CD14-positive monocyte (primary cell): ENCODE measurements at regions not wholly inside any gene's neighbourhood (a gene's known extent, or its start where the extent isn't known, plus 50 kb on each side); places are given as distances from the start of the nearest gene placed in this dataset.

Source experiments
- DNase-seq, 3 donors: peaks; one replicate each; pipeline ENCODE4 v3.0.0-alpha.2; 2011 to 2022
- H2AFZ ChIP-seq: 2 replicates; pipeline ENCODE4 v1.6.0; 2012; ENCODE audit warnings: mild to moderate bottlenecking, low read depth, low read length, inconsistent platforms; ENCODE audit not compliant: insufficient read depth, poor library complexity, severe bottlenecking
- H3K27ac ChIP-seq, 2 donors: 1 replicate in 1 of 2; 2 replicates in 1 of 2; pipeline ENCODE4 v1.5.1; 2012 to 2013; ENCODE audit warnings: low read length in 2 of 2, control low read depth in 1 of 2, inconsistent platforms in 1 of 2, low read depth in 1 of 2, mild to moderate bottlenecking in 1 of 2
- H3K27me3 ChIP-seq, 2 donors: one replicate each; pipeline versions ENCODE4 v1.6.0 to v1.6.1; 2011 to 2013; ENCODE audit warnings: low read length in 2 of 2; ENCODE audit not compliant: control insufficient read depth in 2 of 2, insufficient read depth in 2 of 2
- H3K36me3 ChIP-seq, 2 donors: replicated peaks in 1 of 2; 1 replicate in 1 of 2; 2 replicates in 1 of 2; pipeline versions ENCODE4 v1.5.1 to v1.6.1; 2012 to 2013; ENCODE audit warnings: low read length in 2 of 2, control low read depth in 1 of 2, inconsistent platforms in 1 of 2, mild to moderate bottlenecking in 1 of 2; ENCODE audit not compliant: insufficient read depth in 2 of 2, control insufficient read depth in 1 of 2
- H3K4me1 ChIP-seq, 2 donors: 1 replicate in 1 of 2; 2 replicates in 1 of 2; pipeline versions ENCODE4 v1.5.1 to v1.6.1; 2012 to 2013; ENCODE audit warnings: low read length in 2 of 2, control low read depth in 1 of 2, inconsistent platforms in 1 of 2, mild to moderate bottlenecking in 1 of 2, moderate library complexity in 1 of 2; ENCODE audit not compliant: insufficient read depth in 2 of 2, control insufficient read depth in 1 of 2
- H3K4me2 ChIP-seq: replicated peaks from 2 replicates; pipeline ENCODE3; 2012; ENCODE audit warnings: low read length, moderate library complexity, mild to moderate bottlenecking; ENCODE audit not compliant: poor library complexity, severe bottlenecking; ENCODE audit errors: extremely low read depth
- H3K4me3 ChIP-seq, 3 experiments: fragments of 200-600 bp in 1 of 3; sonication (generic) in 1 of 3; replicated peaks in 1 of 3; 1 replicate in 2 of 3; 2 replicates in 1 of 3; pipeline ENCODE4 v1.5.1; 2011 to 2013; ENCODE audit warnings: low read length in 3 of 3, mild to moderate bottlenecking in 3 of 3, control low read depth in 2 of 3, low read depth in 2 of 3, inconsistent platforms in 1 of 3, moderate library complexity in 1 of 3
- H3K79me2 ChIP-seq: 2 replicates; pipeline ENCODE4 v1.6.0; 2012; ENCODE audit warnings: mild to moderate bottlenecking, control low read depth, inconsistent platforms, low read length, moderate library complexity; ENCODE audit not compliant: insufficient read depth
- H3K9ac ChIP-seq: 2 replicates; pipeline ENCODE4 v1.6.0; 2017; ENCODE audit warnings: low read length, mild to moderate bottlenecking; ENCODE audit not compliant: insufficient read depth, poor library complexity, severe bottlenecking
- H3K9me3 ChIP-seq, 2 donors: replicated peaks in 1 of 2; 1 replicate in 1 of 2; 2 replicates in 1 of 2; pipeline versions ENCODE4 v1.5.1 to v1.6.1; 2012 to 2013; ENCODE audit warnings: low read length in 2 of 2, control low read depth in 1 of 2; ENCODE audit not compliant: control insufficient read depth in 1 of 2, insufficient read depth in 1 of 2
- H4K20me1 ChIP-seq: 2 replicates; pipeline ENCODE4 v1.6.0; 2012; ENCODE audit warnings: mild to moderate bottlenecking, low read length, control low read depth, moderate library complexity; ENCODE audit not compliant: insufficient read depth
- H3K27ac Mint-ChIP-seq, 7 donors: one replicate each; pipeline ENCODE4 v1.8.0; 2020; ENCODE audit warnings: mild to moderate bottlenecking in 7 of 7, mixed read lengths in 7 of 7, moderate library complexity in 6 of 7, inconsistent platforms in 2 of 7
- H3K27me3 Mint-ChIP-seq, 3 donors: one replicate each; pipeline ENCODE4 v1.8.0; 2021 to 2022; ENCODE audit warnings: low read depth in 3 of 3, mild to moderate bottlenecking in 3 of 3, mixed read lengths in 3 of 3, moderate library complexity in 3 of 3, inconsistent platforms in 1 of 3
- H3K36me3 Mint-ChIP-seq, 2 donors: one replicate each; pipeline ENCODE4 v1.8.0; 2020; ENCODE audit warnings: mixed read lengths in 2 of 2, inconsistent platforms in 1 of 2, mild to moderate bottlenecking in 1 of 2
- H3K4me1 Mint-ChIP-seq: one replicate; pipeline ENCODE4 v1.8.0; 2020; ENCODE audit warnings: mild to moderate bottlenecking, mixed read lengths
- H3K4me3 Mint-ChIP-seq, 2 donors: one replicate each; pipeline ENCODE4 v1.8.0; 2020; ENCODE audit warnings: mild to moderate bottlenecking in 2 of 2, mixed read lengths in 2 of 2, moderate library complexity in 1 of 2
- H3K9me3 Mint-ChIP-seq, 7 donors: one replicate each; pipeline ENCODE4 v1.8.0; 2020 to 2022; ENCODE audit warnings: mixed read lengths in 7 of 7, mild to moderate bottlenecking in 6 of 7, moderate library complexity in 6 of 7, inconsistent platforms in 2 of 7
- WGBS: methylation state at CpG from one replicate; pipeline ENCODE4 v1.1.5; 2013; ENCODE audit warnings: missing lambda C conversion rate; ENCODE audit not compliant: insufficient coverage; 5-methylcytosine and 5-hydroxymethylcytosine counted together
- intact Hi-C, 2 donors: fragments of 100-400 bp; cut with micrococcal nuclease; formaldehyde crosslinking; loops; one replicate each; pipeline versions ENCODE4 v1.15.0 to v1.15.1; 2023
- TF ChIP-seq, protein P1 (sequence below): fragments of 200-600 bp; IDR thresholded peaks from one replicate; pipeline ENCODE4 v1.8.0; 2022; ENCODE audit warnings: antibody characterized with exemption, mild to moderate bottlenecking

DNA sequence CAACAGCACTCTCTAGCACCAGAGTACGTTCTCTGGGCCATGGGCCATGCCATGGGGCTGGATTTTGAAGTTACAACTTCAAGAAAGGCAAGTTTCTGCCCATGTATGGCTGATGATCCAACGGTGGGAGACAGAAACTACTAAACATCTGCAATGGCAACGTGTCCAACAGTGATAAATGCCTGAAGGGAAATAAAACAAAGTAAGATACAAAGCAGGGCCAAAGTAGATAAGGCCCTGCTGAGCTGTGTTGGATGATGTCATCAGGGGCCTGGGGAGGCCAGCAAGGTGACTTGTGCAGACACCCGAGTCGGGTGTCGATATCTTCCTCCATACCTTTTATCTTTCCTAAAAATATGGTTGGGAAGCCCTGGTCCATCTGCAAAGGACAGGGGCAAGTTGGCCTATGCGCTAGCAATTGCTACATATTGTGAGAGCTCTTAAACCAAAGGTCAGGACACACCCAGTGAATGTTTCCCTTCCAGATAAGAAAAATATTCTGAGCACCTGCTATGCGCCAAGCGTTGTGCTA lies 487.2 kb downstream of the MN1 start:
- no peaks in the 10 kb centered on the region for H3K36me3 Mint-ChIP-seq
- no peak overlapping the region for H3K27ac ChIP-seq
- H4K20me1 ChIP-seq = no peaks in the 10 kb centered on the region
- 72% methylated on average over 4 of the region's 9 CpGs for WGBS
- DNase-seq = no peak
- H3K4me1 Mint-ChIP-seq = peaks cover 24% of the 10 kb centered on the region
- H3K4me3 ChIP-seq = no peak overlapping the region
- no peak overlapping the region for H2AFZ ChIP-seq
- no peaks in the 10 kb centered on the region for H3K36me3 ChIP-seq
- H3K79me2 ChIP-seq = no peaks in the 10 kb centered on the region
- no peak overlapping the region for H3K9ac ChIP-seq
- no peaks in the 10 kb centered on the region for H3K27me3 ChIP-seq
- H3K4me3 Mint-ChIP-seq = no peak overlapping the region
- TF ChIP-seq, protein P1, sequence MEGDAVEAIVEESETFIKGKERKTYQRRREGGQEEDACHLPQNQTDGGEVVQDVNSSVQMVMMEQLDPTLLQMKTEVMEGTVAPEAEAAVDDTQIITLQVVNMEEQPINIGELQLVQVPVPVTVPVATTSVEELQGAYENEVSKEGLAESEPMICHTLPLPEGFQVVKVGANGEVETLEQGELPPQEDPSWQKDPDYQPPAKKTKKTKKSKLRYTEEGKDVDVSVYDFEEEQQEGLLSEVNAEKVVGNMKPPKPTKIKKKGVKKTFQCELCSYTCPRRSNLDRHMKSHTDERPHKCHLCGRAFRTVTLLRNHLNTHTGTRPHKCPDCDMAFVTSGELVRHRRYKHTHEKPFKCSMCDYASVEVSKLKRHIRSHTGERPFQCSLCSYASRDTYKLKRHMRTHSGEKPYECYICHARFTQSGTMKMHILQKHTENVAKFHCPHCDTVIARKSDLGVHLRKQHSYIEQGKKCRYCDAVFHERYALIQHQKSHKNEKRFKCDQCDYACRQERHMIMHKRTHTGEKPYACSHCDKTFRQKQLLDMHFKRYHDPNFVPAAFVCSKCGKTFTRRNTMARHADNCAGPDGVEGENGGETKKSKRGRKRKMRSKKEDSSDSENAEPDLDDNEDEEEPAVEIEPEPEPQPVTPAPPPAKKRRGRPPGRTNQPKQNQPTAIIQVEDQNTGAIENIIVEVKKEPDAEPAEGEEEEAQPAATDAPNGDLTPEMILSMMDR = no peak
- H3K4me1 ChIP-seq = peaks cover 18 to 19% of the 10 kb centered on the region in 2 donors
- intact Hi-C loops = no loop called here
- H3K4me2 ChIP-seq = no peak overlapping the region
- H3K9me3 ChIP-seq = no peaks in the 10 kb centered on the region
- peaks cover 0 to 3% (median 0%) of the 10 kb centered on the region in 7 donors for H3K9me3 Mint-ChIP-seq
- H3K27ac Mint-ChIP-seq = no peak overlapping the region
- peaks cover 2 to 3% (median 3%) of the 10 kb centered on the region in 3 donors for H3K27me3 Mint-ChIP-seq

DNA sequence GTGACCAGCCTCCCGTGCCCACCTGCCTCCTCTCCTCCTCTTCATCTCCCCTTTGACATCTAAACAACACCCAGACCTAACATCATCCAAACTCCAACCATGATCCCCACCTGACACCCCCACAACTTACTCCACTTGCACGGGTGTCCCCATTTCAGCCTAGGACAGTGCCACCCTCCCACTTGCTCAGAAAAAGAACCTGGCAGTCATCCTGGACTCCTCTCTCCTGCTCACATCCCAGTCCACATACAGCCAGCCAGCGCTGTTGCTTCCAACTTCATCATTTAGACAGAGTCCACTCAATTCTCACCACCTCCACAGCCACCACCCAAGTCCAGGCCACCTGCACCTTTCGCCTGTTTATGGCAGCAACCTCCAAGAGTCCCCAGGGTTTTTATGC lies 485.7 kb downstream of the MN1 start:
- WGBS = 94% methylated on average over 4 of the region's 4 CpGs
- H3K36me3 ChIP-seq = no peaks in the 10 kb centered on the region
- H3K36me3 Mint-ChIP-seq = no peaks in the 10 kb centered on the region
- no peaks in the 10 kb centered on the region for H3K9me3 ChIP-seq
- H3K4me3 Mint-ChIP-seq = no peak overlapping the region
- no peak for DNase-seq
- peaks cover 3 to 4% (median 3%) of the 10 kb centered on the region in 3 donors for H3K27me3 Mint-ChIP-seq
- intact Hi-C loops = no loop called here
- H3K4me2 ChIP-seq = no peak overlapping the region
- H3K4me1 ChIP-seq = peaks cover 18 to 19% of the 10 kb centered on the region in 2 donors
- H3K4me1 Mint-ChIP-seq = peaks cover 24% of the 10 kb centered on the region
- no peak overlapping the region for H3K27ac ChIP-seq
- TF ChIP-seq, protein P1 = no peak
- H3K79me2 ChIP-seq = no peaks in the 10 kb centered on the region
- no peak overlapping the region for H2AFZ ChIP-seq
- H3K9me3 Mint-ChIP-seq = peaks cover 0 to 6% (median 0%) of the 10 kb centered on the region in 7 donors
- no peak overlapping the region for H3K9ac ChIP-seq
- H3K27ac Mint-ChIP-seq = no peak overlapping the region
- no peak overlapping the region for H3K4me3 ChIP-seq
- no peaks in the 10 kb centered on the region for H3K27me3 ChIP-seq
- H4K20me1 ChIP-seq = no peaks in the 10 kb centered on the region
